Central memory CD4-positive, alpha-beta T cell (primary cell): ENCODE measurements at regions not wholly inside any gene's neighbourhood (a gene's known extent, or its start where the extent isn't known, plus 50 kb on each side); places are given as distances from the start of the nearest gene placed in this dataset.

Source experiments
- DNase-seq: peaks from one replicate; pipeline ENCODE4 v3.0.0; 2022

- DNase-seq = no peak
These were observed 399.4 kb downstream of the SHQ1 start for GRCh38 chr3:72448858-72449257.

GRCh38 chr3:72448375-72448823, 399.8 kb downstream of the SHQ1 start:
- no peak for DNase-seq

GRCh38 chr3:72447059-72447946, 400.9 kb downstream of the SHQ1 start:
- DNase-seq = peak; percentile 94

GRCh38 chr3:72446218-72447058, 401.8 kb downstream of the SHQ1 start, which contains the start of gene RYBP:
TSS of gene RYBP (minus strand) at chr3:72446621.
- DNase-seq = peak; percentile 33

- DNase-seq = no peak
These were observed 402.4 kb downstream of the SHQ1 start for GRCh38 chr3:72445827-72446217.

GRCh38 chr3:72444656-72445223, 403.5 kb downstream of the SHQ1 start:
- DNase-seq = peak; percentile 34

- no peak for DNase-seq
These were observed 405.5 kb downstream of the SHQ1 start for GRCh38 chr3:72442759-72443158.

- no peak for DNase-seq
These were observed 406.8 kb downstream of the SHQ1 start for GRCh38 chr3:72441284-72441994.

GRCh38 chr3:72440491-72440890, 407.8 kb downstream of the SHQ1 start:
- DNase-seq = no peak

- DNase-seq = no peak
These were observed 408.7 kb downstream of the SHQ1 start for GRCh38 chr3:72439321-72440183.

- DNase-seq = no peak
These were observed 410.4 kb downstream of the SHQ1 start for GRCh38 chr3:72437661-72438406.

- DNase-seq = no peak
These were observed 411.2 kb downstream of the SHQ1 start for GRCh38 chr3:72436863-72437592.

GRCh38 chr3:72434296-72434695, 413.9 kb downstream of the SHQ1 start:
- no peak for DNase-seq

- DNase-seq = no peak
These were observed 416.0 kb downstream of the SHQ1 start for GRCh38 chr3:72432246-72432645.

GRCh38 chr3:72429589-72430353, 418.5 kb downstream of the SHQ1 start:
- no peak for DNase-seq

GRCh38 chr3:72428803-72429202, 419.4 kb downstream of the SHQ1 start:
- DNase-seq = no peak

GRCh38 chr3:72427624-72428023, 420.6 kb downstream of the SHQ1 start:
- DNase-seq = no peak

GRCh38 chr3:72426618-72427397, 421.4 kb downstream of the SHQ1 start:
- no peak for DNase-seq
